Activated CD4-positive, alpha-beta T cell treated with anti-CD3 and anti-CD28 coated beads, Interleukin-10, Interleukin-2, amounts not matched to agents 100 ng/mL and 50 ng/mL, durations not matched to agents 16 hours and 8 hours (primary cell): ENCODE measurements at regions not wholly inside any gene's neighbourhood (a gene's known extent, or its start where the extent isn't known, plus 50 kb on each side); places are given as distances from the start of the nearest gene placed in this dataset.
"Not testable (repeated sequence)": the region's sequence is repeated elsewhere in the genome, so short reads cannot be mapped to it uniquely, and the experiment has no call there.

Experiments used
- DNase-seq: peaks from one replicate; pipeline ENCODE4 v3.0.0-alpha.2; 2020

DNA sequence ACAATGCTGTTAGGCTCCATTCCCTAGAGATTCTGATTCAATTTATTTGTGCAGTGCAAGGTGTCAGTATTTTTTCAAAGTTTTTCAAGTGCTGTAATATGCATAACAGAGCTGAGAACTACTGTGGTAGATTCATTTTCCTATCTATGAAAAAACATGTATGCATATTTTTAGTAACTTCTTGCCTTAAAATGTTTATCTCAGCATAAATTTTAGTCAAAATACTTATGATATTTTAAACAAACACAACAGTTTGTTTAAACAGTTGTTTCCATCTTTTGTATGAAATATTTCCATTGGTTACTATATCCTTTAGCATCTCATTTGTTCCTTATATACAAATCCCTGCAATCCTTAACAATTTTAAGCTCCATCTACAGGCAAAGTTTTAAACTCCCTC is 624.8 kb upstream of the ADGRL3 start:
- no peak for DNase-seq

GRCh38 chr4:60579335-60579734 is 620.8 kb upstream of the ADGRL3 start:
- no peak for DNase-seq

- DNase-seq, result no peak
Observed at GRCh38 chr4:60581919-60582536, 618.1 kb upstream of the ADGRL3 start.

- no peak for DNase-seq
Observed at GRCh38 chr4:60588556-60588955, 611.6 kb upstream of the ADGRL3 start.

DNA sequence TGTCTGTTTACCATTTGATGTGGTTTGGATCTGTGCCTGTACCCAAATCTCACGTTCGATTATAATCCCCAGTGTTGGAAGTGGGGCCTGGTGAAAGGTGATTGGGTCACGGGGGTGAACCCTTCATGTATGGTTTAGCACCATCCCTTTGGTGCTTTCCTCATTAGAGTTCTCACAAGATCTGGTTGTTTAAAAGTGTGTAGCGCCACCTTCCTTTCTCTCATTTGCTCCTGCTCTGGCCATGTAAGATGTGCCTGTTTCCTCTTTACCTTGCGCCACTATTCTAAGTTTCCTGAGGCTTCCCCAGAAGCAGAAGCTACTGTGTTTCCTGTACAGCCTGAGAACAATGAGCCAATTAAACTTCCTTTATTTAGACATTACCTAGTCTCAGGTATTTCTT is 610.7 kb upstream of the ADGRL3 start:
- DNase-seq, result no peak

DNA sequence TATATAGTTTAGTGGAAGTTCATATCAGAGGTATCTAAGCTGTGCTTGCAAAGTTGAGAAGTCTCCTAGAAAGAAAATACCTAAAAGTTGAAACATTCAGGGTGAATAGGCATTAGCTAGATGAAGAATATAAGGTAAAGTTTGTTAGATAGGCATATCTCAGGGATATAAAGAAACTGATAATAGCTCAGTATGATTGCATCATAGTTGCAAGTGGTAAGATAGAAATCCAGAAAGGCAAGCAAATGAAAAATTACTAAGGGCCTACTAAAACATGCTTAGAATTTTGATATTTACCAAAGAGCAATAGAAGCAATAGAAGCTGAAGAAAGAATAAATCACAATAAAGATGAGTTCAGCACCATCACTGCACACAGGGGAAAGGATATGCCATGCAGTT is 610.0 kb upstream of the ADGRL3 start:
- DNase-seq, result no peak

DNA sequence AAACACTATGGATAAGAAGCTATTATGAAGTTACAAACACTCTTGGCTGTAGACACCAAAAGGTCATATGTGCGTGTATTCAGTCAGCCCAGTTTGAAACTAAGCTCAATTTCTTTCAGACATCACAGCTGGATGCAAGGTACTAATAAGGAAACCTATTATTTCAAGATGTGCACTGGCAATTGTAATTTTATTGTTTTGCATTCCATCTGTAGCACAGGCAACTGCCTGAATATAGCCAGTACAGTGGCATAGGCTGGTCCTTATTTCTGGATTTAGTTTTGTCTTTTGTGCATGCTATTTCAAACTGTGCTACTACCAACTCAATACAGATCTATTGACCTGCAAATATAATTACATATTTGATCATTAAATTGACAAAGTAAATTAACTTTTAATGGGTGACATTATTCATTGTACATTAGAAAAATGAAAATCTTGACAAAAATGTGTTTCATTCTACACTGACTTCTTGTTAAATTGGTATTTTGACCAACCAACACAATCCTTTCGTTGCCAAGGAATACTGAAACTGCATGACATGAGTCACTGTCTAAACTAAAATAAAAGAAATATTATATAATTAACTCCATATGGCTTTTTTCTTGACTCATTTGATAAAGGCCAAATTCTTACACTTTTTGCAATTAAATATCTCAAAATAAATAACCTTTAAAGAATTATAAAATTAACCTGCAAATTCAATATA is 594.3 kb upstream of the ADGRL3 start:
- DNase-seq, result no peak

GRCh38 chr4:60611762-60612496 is 588.2 kb upstream of the ADGRL3 start:
- DNase-seq, result no peak

DNA sequence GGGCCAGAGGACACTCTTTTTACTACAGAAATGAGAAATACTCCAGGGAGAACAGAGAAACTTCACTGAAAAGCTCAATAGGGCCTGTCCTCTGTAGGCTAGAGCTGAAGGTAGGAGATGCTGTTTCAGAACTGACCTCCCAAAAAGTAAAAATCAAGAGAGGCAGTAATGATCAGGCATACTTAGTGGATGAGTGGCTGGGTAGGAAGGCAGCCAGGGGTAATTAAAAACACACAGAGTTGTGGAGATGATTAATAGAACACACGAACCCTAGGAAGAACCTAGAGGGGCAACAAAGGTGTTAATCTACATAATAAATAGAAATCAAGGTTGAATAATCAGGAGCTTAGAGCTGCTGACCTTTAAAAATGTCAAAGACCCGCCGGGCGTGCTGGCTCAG is 582.4 kb upstream of the ADGRL3 start:
- DNase-seq, result no peak

- DNase-seq, result no peak
Observed at GRCh38 chr4:60619531-60620305, 580.4 kb upstream of the ADGRL3 start.

DNA sequence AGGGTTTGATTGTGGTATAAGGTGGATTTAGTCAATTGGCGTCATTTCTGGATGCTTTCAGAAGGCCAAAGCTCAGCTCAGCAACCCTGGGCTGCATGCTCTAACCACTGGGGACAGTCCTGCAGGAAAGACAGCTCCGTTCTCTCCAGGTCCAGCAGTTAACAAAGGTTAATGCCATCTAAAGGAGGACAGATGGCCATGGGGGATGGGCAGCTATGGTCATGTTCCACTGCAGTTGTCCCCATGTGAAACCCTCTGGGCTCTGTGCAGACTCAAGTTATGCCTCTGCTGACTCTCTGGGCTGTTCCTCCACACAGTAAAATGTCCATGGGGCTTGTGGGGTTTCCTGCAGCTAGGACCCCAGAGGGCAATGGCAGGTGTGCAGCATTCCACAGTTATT is 562.1 kb upstream of the ADGRL3 start:
- DNase-seq, result no peak

DNA sequence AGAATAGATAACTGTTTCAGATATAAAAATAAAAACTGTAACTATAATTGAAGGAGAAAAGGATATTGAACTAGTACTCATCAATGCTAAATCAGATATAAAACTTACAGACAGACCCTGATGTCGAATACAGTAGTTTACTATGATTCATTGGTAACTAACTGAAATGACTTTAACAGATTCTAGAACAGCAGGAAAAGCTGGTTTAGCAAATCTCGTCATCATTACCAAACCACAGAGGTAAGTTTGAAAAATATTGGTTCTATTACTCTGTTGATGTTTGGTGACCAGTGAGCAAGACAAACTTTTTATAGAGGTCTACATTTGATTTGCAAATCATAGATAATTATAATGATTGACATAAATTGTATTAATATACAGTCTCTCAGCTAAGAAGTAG is 551.4 kb upstream of the ADGRL3 start:
- no peak for DNase-seq

GRCh38 chr4:60652933-60653332 is 547.2 kb upstream of the ADGRL3 start:
- no peak for DNase-seq

- DNase-seq, result no peak
Observed at GRCh38 chr4:60655356-60655755, 544.8 kb upstream of the ADGRL3 start.

- no peak for DNase-seq
Observed at GRCh38 chr4:60656171-60656570, 544.0 kb upstream of the ADGRL3 start.

DNA sequence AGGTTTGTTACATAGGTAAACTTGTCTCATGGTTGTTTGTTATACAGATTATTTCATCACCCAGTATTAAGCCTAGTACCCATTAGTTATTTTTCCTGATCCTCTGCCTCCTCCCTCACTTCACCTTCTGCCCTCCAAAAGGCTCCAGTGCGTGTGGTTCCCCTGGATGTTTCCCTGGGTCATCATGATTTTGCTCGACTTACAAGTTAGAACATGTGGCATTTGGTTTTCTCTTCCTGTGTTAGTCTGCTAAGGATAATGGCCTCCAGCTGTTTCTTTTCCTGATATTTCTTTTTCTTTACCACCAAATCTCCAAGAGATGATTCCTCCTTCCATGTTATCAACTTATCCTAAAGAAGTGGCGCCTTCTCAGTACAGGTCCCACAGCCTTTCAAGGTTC is 543.1 kb upstream of the ADGRL3 start:
- no peak for DNase-seq

GRCh38 chr4:60657807-60658206 is 542.3 kb upstream of the ADGRL3 start:
- no peak for DNase-seq

GRCh38 chr4:60663769-60664168 is 536.4 kb upstream of the ADGRL3 start:
- no peak for DNase-seq

DNA sequence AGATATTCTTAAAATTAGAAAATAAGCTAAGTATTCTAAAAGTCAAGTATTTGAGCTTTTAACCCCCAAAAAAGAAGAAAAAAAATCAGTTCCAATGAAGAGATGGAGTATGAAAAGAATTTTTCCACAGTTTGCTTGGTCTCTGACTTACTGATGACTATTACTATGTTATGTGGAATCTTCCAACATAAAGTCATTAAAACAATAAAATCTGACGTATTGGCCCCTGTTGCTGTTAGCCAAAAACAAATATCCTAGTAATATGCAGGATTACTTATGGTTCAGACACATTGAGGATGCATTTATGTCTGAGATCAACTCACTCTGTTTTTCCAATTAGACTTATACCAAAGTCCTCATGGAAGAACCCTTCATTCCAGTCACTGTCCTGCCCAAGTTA is 517.2 kb upstream of the ADGRL3 start:
- no peak for DNase-seq

- no peak for DNase-seq
Observed at GRCh38 chr4:60683357-60683756, 516.8 kb upstream of the ADGRL3 start.

- DNase-seq, result no peak
Observed at GRCh38 chr4:60683973-60684372, 516.2 kb upstream of the ADGRL3 start.

- not testable (repeated sequence) for DNase-seq
Observed at GRCh38 chr4:60696062-60696461, 504.1 kb upstream of the ADGRL3 start.

DNA sequence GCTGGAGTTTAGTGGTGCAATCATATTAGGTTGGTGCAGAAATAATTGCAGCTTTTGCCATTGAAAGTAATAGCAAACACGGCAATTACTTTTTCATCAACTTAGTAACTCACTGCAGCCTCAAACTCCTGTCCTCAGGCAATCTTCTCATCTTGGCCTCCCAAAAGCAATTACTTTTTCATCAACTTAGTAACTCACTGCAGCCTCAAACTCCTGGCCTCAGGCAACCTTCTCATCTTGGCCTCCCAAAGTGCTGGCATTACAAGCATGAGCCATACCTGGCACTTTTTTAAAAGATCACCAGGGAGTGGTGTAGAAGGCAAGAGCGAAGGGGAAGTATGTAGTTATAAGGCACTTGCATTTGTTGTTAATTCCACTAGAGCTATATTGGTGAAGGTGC is 491.1 kb upstream of the ADGRL3 start:
- no peak for DNase-seq

- no peak for DNase-seq
Observed at GRCh38 chr4:60718874-60719273, 481.3 kb upstream of the ADGRL3 start.
